ENCODE measurements at regions not wholly inside any gene's neighbourhood (a gene's known extent, or its start where the extent isn't known, plus 50 kb on each side); places are given as distances from the start of the nearest gene placed in this dataset.

- H3F3A ChIP-seq (ENCODE audit: insufficient read depth, low read length): no peaks in the 10 kb centered on the region
These were observed 105.2 kb downstream of the BBS10 start for GRCh38 chr12:76242813-76243550.

GRCh38 chr12:76241371-76241770 is 106.8 kb downstream of the BBS10 start:
- H3F3A ChIP-seq (ENCODE audit: insufficient read depth, low read length): no peaks in the 10 kb centered on the region
- H3K36me3 ChIP-seq (ENCODE audit: insufficient read depth, low read length): no peaks in the 10 kb centered on the region
- H3K4me2 ChIP-seq (ENCODE audit: low read length): no peak overlapping the region
- no peak for TF ChIP-seq EZH2 (IDR thresholded peaks at IDR 0.05; ENCODE audit: borderline replicate concordance, low read length)
- TF ChIP-seq, protein P1, sequence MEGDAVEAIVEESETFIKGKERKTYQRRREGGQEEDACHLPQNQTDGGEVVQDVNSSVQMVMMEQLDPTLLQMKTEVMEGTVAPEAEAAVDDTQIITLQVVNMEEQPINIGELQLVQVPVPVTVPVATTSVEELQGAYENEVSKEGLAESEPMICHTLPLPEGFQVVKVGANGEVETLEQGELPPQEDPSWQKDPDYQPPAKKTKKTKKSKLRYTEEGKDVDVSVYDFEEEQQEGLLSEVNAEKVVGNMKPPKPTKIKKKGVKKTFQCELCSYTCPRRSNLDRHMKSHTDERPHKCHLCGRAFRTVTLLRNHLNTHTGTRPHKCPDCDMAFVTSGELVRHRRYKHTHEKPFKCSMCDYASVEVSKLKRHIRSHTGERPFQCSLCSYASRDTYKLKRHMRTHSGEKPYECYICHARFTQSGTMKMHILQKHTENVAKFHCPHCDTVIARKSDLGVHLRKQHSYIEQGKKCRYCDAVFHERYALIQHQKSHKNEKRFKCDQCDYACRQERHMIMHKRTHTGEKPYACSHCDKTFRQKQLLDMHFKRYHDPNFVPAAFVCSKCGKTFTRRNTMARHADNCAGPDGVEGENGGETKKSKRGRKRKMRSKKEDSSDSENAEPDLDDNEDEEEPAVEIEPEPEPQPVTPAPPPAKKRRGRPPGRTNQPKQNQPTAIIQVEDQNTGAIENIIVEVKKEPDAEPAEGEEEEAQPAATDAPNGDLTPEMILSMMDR (IDR thresholded peaks at IDR 0.05; ENCODE audit: low read length): no peak
- no peaks in the 10 kb centered on the region for H3K79me2 ChIP-seq (ENCODE audit: insufficient read depth, low read length)
- no peaks in the 10 kb centered on the region for H3K9me2 ChIP-seq (ENCODE audit: low read depth, low read length)
- no peak overlapping the region for H3K9ac ChIP-seq (ENCODE audit: low read length)
- H3K4me3 ChIP-seq (ENCODE audit: low read depth, low read length, poor library complexity, severe bottlenecking): no peak overlapping the region
- no peak overlapping the region for H2AFZ ChIP-seq (ENCODE audit: low read length)
- H3K27ac ChIP-seq (ENCODE audit: low read depth, low read length, poor library complexity, severe bottlenecking): no peak overlapping the region
- H3K4me1 ChIP-seq (ENCODE audit: insufficient read depth, low read length, severe bottlenecking): no peaks in the 10 kb centered on the region
- H3K9me3 ChIP-seq (ENCODE audit: low read length): no peaks in the 10 kb centered on the region
- no peaks in the 10 kb centered on the region for H3K27me3 ChIP-seq (ENCODE audit: insufficient read depth, low read length)
- no peaks in the 10 kb centered on the region for H4K20me1 ChIP-seq (ENCODE audit: insufficient read depth, low read length)

More at GRCh38 chr12:76242813-76243550, 105.2 kb downstream of the BBS10 start:
- Histone ChIP-seq H3K4me2 (ENCODE audit: low read length) (no peak overlapping the region), H3K9me2 (ENCODE audit: low read depth, low read length) (no peaks in the 10 kb centered on the region), H3K9me3 (ENCODE audit: low read length) (no peaks in the 10 kb centered on the region), H3K27me3 (ENCODE audit: insufficient read depth, low read length) (no peaks in the 10 kb centered on the region), H3K4me3 (ENCODE audit: low read depth, low read length, poor library complexity, severe bottlenecking) (no peak overlapping the region), H3K4me1 (ENCODE audit: insufficient read depth, low read length, severe bottlenecking) (no peaks in the 10 kb centered on the region), H3K9ac (ENCODE audit: low read length) (no peak overlapping the region), H3K79me2 (ENCODE audit: insufficient read depth, low read length) (no peaks in the 10 kb centered on the region), H3K27ac (ENCODE audit: low read depth, low read length, poor library complexity, severe bottlenecking) (no peak overlapping the region), H2AFZ (ENCODE audit: low read length) (no peak overlapping the region), H3K36me3 (ENCODE audit: insufficient read depth, low read length) (no peaks in the 10 kb centered on the region), H4K20me1 (ENCODE audit: insufficient read depth, low read length) (no peaks in the 10 kb centered on the region)
- TF ChIP-seq, protein P1 (IDR thresholded peaks at IDR 0.05; ENCODE audit: low read length): no peak
- no peak for TF ChIP-seq EZH2 (IDR thresholded peaks at IDR 0.05; ENCODE audit: borderline replicate concordance, low read length)

DNA sequence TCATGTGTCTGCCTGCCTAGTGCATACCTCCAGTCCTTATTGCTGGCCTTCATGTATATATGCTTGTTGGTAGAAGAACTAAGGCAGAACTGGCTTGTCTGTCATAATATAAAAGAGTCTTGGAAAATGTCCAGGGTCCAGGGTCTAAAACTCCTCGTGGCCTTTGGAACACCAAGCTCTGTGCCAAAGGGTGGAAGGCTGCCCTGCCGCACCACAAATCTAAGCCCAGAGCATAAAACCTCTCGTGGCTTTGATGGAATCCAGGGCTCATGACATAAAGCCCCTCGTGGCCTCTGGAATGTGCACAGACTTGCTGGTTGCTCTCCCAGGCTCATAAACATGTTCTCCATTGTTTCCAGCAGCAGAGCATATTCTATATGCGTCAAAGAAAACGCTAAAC is 107.9 kb downstream of the BBS10 start:
- H3K27ac ChIP-seq (ENCODE audit: low read depth, low read length, poor library complexity, severe bottlenecking): no peak overlapping the region
- H3K36me3 ChIP-seq (ENCODE audit: insufficient read depth, low read length): no peaks in the 10 kb centered on the region
- no peaks in the 10 kb centered on the region for H3K79me2 ChIP-seq (ENCODE audit: insufficient read depth, low read length)
- TF ChIP-seq, protein P1 (IDR thresholded peaks at IDR 0.05; ENCODE audit: low read length): no peak
- no peak for TF ChIP-seq EZH2 (IDR thresholded peaks at IDR 0.05; ENCODE audit: borderline replicate concordance, low read length)
- H3K4me2 ChIP-seq (ENCODE audit: low read length): no peak overlapping the region
- H3K4me3 ChIP-seq (ENCODE audit: low read depth, low read length, poor library complexity, severe bottlenecking): no peak overlapping the region
- H3K9ac ChIP-seq (ENCODE audit: low read length): no peak overlapping the region
- no peaks in the 10 kb centered on the region for H3K9me2 ChIP-seq (ENCODE audit: low read depth, low read length)
- no peaks in the 10 kb centered on the region for H3K9me3 ChIP-seq (ENCODE audit: low read length)
- H3F3A ChIP-seq (ENCODE audit: insufficient read depth, low read length): no peaks in the 10 kb centered on the region
- H3K27me3 ChIP-seq (ENCODE audit: insufficient read depth, low read length): no peaks in the 10 kb centered on the region
- H3K4me1 ChIP-seq (ENCODE audit: insufficient read depth, low read length, severe bottlenecking): no peaks in the 10 kb centered on the region
- no peaks in the 10 kb centered on the region for H4K20me1 ChIP-seq (ENCODE audit: insufficient read depth, low read length)
- no peak overlapping the region for H2AFZ ChIP-seq (ENCODE audit: low read length)
